Lower lobe of right lung (tissue), 2 donors: ENCODE measurements at regions not wholly inside any gene's neighbourhood (a gene's known extent, or its start where the extent isn't known, plus 50 kb on each side); places are given as distances from the start of the nearest gene placed in this dataset.

Source experiments
- ATAC-seq, 2 donors: fragments of 200-7000 bp; cut with Tn5 transposase; one replicate each; pipeline ENCODE4 v1.9.1; 2020 to 2022; ENCODE audit warnings: mild to moderate bottlenecking in 2 of 2, moderate library complexity in 2 of 2
- DNase-seq: peaks from one replicate; pipeline ENCODE4 v3.0.0-alpha.2; 2020
- H3K27ac ChIP-seq: fragments of 200-600 bp; one replicate; pipeline ENCODE4 v1.8.0; 2022
- H3K27me3 ChIP-seq: fragments of 200-600 bp; one replicate; pipeline ENCODE4 v1.8.0; 2022; ENCODE audit warnings: low read depth
- H3K36me3 ChIP-seq: fragments of 200-600 bp; one replicate; pipeline ENCODE4 v1.8.0; 2022; ENCODE audit warnings: mild to moderate bottlenecking
- H3K4me1 ChIP-seq: fragments of 200-600 bp; one replicate; pipeline ENCODE4 v1.8.0; 2022
- H3K4me3 ChIP-seq: fragments of 200-600 bp; one replicate; pipeline ENCODE4 v1.8.0; 2022; ENCODE audit warnings: mild to moderate bottlenecking
- H3K9me3 ChIP-seq: fragments of 200-600 bp; one replicate; pipeline ENCODE4 v1.8.0; 2022
- intact Hi-C: fragments of 100-400 bp; cut with DNase I; formaldehyde crosslinking; loops from one replicate; pipeline ENCODE4 v1.11.0; 2022
- TF ChIP-seq, protein P1 (sequence below): fragments of 200-600 bp; IDR thresholded peaks from one replicate; pipeline ENCODE4 v1.8.0; 2022; ENCODE audit warnings: antibody characterized with exemption, mild to moderate bottlenecking
- donor health status: DM: no; HTN: yes; CAD: no; lungs with severe emphysema.

GRCh38 chr2:155062922-155063258 lies 364.4 kb downstream of the KCNJ3 start:
- intact Hi-C loops = no loop called here
- H3K36me3 ChIP-seq = no peaks in the 10 kb centered on the region
- DNase-seq (no peak), ATAC-seq (no peak)
- TF ChIP-seq, protein P1, sequence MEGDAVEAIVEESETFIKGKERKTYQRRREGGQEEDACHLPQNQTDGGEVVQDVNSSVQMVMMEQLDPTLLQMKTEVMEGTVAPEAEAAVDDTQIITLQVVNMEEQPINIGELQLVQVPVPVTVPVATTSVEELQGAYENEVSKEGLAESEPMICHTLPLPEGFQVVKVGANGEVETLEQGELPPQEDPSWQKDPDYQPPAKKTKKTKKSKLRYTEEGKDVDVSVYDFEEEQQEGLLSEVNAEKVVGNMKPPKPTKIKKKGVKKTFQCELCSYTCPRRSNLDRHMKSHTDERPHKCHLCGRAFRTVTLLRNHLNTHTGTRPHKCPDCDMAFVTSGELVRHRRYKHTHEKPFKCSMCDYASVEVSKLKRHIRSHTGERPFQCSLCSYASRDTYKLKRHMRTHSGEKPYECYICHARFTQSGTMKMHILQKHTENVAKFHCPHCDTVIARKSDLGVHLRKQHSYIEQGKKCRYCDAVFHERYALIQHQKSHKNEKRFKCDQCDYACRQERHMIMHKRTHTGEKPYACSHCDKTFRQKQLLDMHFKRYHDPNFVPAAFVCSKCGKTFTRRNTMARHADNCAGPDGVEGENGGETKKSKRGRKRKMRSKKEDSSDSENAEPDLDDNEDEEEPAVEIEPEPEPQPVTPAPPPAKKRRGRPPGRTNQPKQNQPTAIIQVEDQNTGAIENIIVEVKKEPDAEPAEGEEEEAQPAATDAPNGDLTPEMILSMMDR = no peak
- H3K4me1 ChIP-seq = no peaks in the 10 kb centered on the region
- H3K27me3 ChIP-seq = no peaks in the 10 kb centered on the region
- H3K4me3 ChIP-seq = no peak overlapping the region
- H3K9me3 ChIP-seq = no peaks in the 10 kb centered on the region
- no peak overlapping the region for H3K27ac ChIP-seq

GRCh38 chr2:155062250-155062921 lies 363.9 kb downstream of the KCNJ3 start:
- Histone ChIP-seq H3K4me1 (no peaks in the 10 kb centered on the region), H3K9me3 (no peaks in the 10 kb centered on the region), H3K27me3 (no peaks in the 10 kb centered on the region), H3K36me3 (no peaks in the 10 kb centered on the region), H3K4me3 (no peak overlapping the region), H3K27ac (no peak overlapping the region)
- DNase-seq (no peak), ATAC-seq (no peak)
- TF ChIP-seq, protein P1 = no peak
- intact Hi-C loops = no loop called here

- TF ChIP-seq, protein P1 = no peak
- Histone ChIP-seq H3K4me3 (no peak overlapping the region), H3K36me3 (no peaks in the 10 kb centered on the region), H3K27me3 (no peaks in the 10 kb centered on the region), H3K9me3 (no peaks in the 10 kb centered on the region), H3K27ac (no peak overlapping the region), H3K4me1 (no peaks in the 10 kb centered on the region)
- ATAC-seq = no peak
- intact Hi-C loops = no loop called here
- no peak for DNase-seq
Observed at GRCh38 chr2:155060896-155061295, 362.4 kb downstream of the KCNJ3 start.

GRCh38 chr2:155054712-155055111 lies 356.2 kb downstream of the KCNJ3 start:
- Histone ChIP-seq H3K4me3 (no peak overlapping the region), H3K9me3 (no peaks in the 10 kb centered on the region), H3K27me3 (no peaks in the 10 kb centered on the region), H3K27ac (no peak overlapping the region), H3K4me1 (no peaks in the 10 kb centered on the region), H3K36me3 (no peaks in the 10 kb centered on the region)
- TF ChIP-seq, protein P1 = no peak
- ATAC-seq (no peak), DNase-seq (no peak)
- intact Hi-C loops = no loop called here

DNA sequence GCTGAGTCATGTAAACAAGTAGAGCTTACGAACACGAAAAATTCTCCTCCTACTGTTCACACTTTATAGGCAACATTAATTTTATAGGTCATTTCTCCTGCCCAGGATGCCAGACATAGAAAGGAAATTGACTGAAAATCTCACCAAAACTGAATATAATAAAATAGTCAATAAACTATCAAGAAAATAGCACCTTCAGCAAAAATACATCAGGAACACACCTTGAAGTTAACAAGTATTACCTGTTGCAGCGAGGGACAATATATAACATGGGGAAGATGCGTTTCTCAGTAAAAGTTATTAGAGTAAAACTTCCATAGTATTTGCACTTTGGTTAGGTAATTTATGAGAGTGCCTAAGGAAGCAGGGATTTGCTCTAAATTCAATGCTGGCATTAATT lies 344.6 kb downstream of the KCNJ3 start:
- Histone ChIP-seq H3K4me3 (no peak overlapping the region), H3K4me1 (no peaks in the 10 kb centered on the region), H3K27me3 (no peaks in the 10 kb centered on the region), H3K9me3 (no peaks in the 10 kb centered on the region), H3K36me3 (no peaks in the 10 kb centered on the region), H3K27ac (no peak overlapping the region)
- TF ChIP-seq, protein P1 = no peak
- DNase-seq = no peak
- ATAC-seq = no peak
- intact Hi-C loops = no loop called here
